Liver (tissue), 3 donors: ENCODE measurements at regions not wholly inside any gene's neighbourhood (a gene's known extent, or its start where the extent isn't known, plus 50 kb on each side); places are given as distances from the start of the nearest gene placed in this dataset.

Source experiments
- CTCF ChIP-seq: fragments of 150-350 bp; IDR thresholded peaks from 2 replicates; pipeline ENCODE4 v1.5.1; 2017; ENCODE audit warnings: improper control_type of control experiment, low read depth, low read length; ENCODE audit not compliant: missing input control
- GABPA ChIP-seq, 2 donors: IDR thresholded peaks in 1 of 2; conservative IDR thresholded peaks in 1 of 2; 2 replicates each; pipeline ENCODE4 v1.6.1; 2016; ENCODE audit warnings: antibody characterized with exemption in 2 of 2, mild to moderate bottlenecking in 1 of 2, moderate library complexity in 1 of 2
- HNF4G ChIP-seq: IDR thresholded peaks from 2 replicates; pipeline ENCODE4 v1.6.1; 2016; ENCODE audit warnings: antibody characterized with exemption
- MAX ChIP-seq: IDR thresholded peaks from 2 replicates; pipeline ENCODE4 v1.6.1; 2016; ENCODE audit warnings: antibody characterized with exemption
- REST ChIP-seq: IDR thresholded peaks from 2 replicates; pipeline ENCODE4 v1.6.1; 2016; ENCODE audit warnings: antibody characterized with exemption, mild to moderate bottlenecking
- RXRA ChIP-seq, 2 donors: IDR thresholded peaks; 2 replicates each; pipeline ENCODE4 v1.6.1; 2017 to 2018; ENCODE audit warnings: antibody characterized with exemption in 2 of 2, mild to moderate bottlenecking in 1 of 2
- SP1 ChIP-seq: IDR thresholded peaks from 2 replicates; pipeline ENCODE4 v1.6.1; 2018; ENCODE audit warnings: antibody characterized with exemption, mild to moderate bottlenecking
- TAF1 ChIP-seq: conservative IDR thresholded peaks from 2 replicates; pipeline ENCODE4 v1.6.1; 2016; ENCODE audit warnings: antibody characterized with exemption, mild to moderate bottlenecking
- YY1 ChIP-seq: IDR thresholded peaks from 2 replicates; pipeline ENCODE4 v1.6.1; 2016; ENCODE audit warnings: antibody characterized with exemption, mild to moderate bottlenecking
- TF ChIP-seq, protein P1 (sequence below): IDR thresholded peaks from 2 replicates; pipeline ENCODE4 v1.6.1; 2016; ENCODE audit warnings: antibody characterized with exemption
- donor health status: healthy.
- donor health status: healthy.

DNA sequence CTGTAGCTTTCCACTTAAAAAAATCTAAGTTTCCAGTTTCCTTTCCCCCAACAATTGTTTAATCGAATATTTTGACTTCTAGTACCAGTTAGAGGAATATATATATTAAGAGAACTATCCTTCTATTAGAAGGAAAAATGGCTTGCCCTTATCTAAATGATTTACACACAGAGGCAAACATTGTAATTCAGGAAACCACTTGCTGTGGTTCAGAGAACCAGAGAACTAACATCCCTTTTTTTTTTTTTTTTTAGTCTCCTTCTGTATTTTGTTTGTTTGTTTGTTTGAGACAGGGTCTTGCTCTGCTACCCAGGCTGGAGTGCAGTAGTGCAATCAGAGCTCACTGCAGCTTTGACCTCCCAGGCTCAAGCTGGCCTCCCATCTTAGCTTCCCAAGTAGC, 746.6 kb downstream of the VRK1 start:
- TF ChIP-seq CTCF = no peak
- no peak for TF ChIP-seq SP1
- no peak for TF ChIP-seq HNF4G
- no peak for TF ChIP-seq YY1
- no peak for TF ChIP-seq GABPA (IDR thresholded peaks at IDR 0.05 in 1 of 2, conservative IDR thresholded peaks at IDR 0.05 in 1 of 2)
- TF ChIP-seq MAX = no peak
- TF ChIP-seq, protein P1, sequence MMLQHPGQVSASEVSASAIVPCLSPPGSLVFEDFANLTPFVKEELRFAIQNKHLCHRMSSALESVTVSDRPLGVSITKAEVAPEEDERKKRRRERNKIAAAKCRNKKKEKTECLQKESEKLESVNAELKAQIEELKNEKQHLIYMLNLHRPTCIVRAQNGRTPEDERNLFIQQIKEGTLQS = no peak
- TF ChIP-seq RXRA (IDR thresholded peaks at IDR 0.05) = no peak
- no peak for TF ChIP-seq TAF1
- TF ChIP-seq REST = no peak
